UCSD-AML1 (cell line): ENCODE measurements at regions not wholly inside any gene's neighbourhood (a gene's known extent, or its start where the extent isn't known, plus 50 kb on each side); places are given as distances from the start of the nearest gene placed in this dataset.

ENCODE experiments used
- DNase-seq: peaks from one replicate; lab custom pipeline; 2025; ENCODE audit not compliant: unreplicated experiment; lab: John Stamatoyannopoulos, UW

- no peak for DNase-seq
Measured at GRCh38 chr2:120453635-120453998, 107.7 kb downstream of the INHBB start.

GRCh38 chr2:120454654-120455385, 108.9 kb downstream of the INHBB start:
- no peak for DNase-seq

- no peak for DNase-seq
Measured at GRCh38 chr2:120455390-120455789, 109.5 kb downstream of the INHBB start.

GRCh38 chr2:120456867-120457266, 110.9 kb downstream of the INHBB start:
- no peak for DNase-seq

GRCh38 chr2:120460511-120460910, 114.6 kb downstream of the INHBB start:
- no peak for DNase-seq

- DNase-seq: no peak
Measured at GRCh38 chr2:120461092-120461491, 115.2 kb downstream of the INHBB start.

GRCh38 chr2:120461546-120462537, 115.9 kb downstream of the INHBB start:
- no peak for DNase-seq

- no peak for DNase-seq
Measured at GRCh38 chr2:120463527-120463926, 117.6 kb downstream of the INHBB start.

GRCh38 chr2:120463996-120464395, 118.1 kb downstream of the INHBB start:
- no peak for DNase-seq

GRCh38 chr2:120464448-120464931, 118.6 kb downstream of the INHBB start:
- no peak for DNase-seq

- DNase-seq: no peak
Measured at GRCh38 chr2:120465012-120465700, 119.2 kb downstream of the INHBB start.

GRCh38 chr2:120465701-120465988, 119.7 kb downstream of the INHBB start:
- DNase-seq: no peak

GRCh38 chr2:120465989-120466703, 120.2 kb downstream of the INHBB start:
- DNase-seq: no peak

- no peak for DNase-seq
Measured at GRCh38 chr2:120466704-120467054, 120.7 kb downstream of the INHBB start.

GRCh38 chr2:120468136-120468535, 122.2 kb downstream of the INHBB start:
- no peak for DNase-seq

GRCh38 chr2:120469426-120469825, 123.5 kb downstream of the INHBB start:
- DNase-seq: no peak

GRCh38 chr2:120470041-120470965, 124.4 kb downstream of the INHBB start:
- peak; percentile 26 for DNase-seq

GRCh38 chr2:120471166-120471565, 125.2 kb downstream of the INHBB start:
- DNase-seq: no peak

- no peak for DNase-seq
Measured at GRCh38 chr2:120472031-120472430, 126.1 kb downstream of the INHBB start.

GRCh38 chr2:120472891-120473309, 127.0 kb downstream of the INHBB start:
- no peak for DNase-seq
